HepG2 (cell line): ENCODE measurements at regions not wholly inside any gene's neighbourhood (a gene's known extent, or its start where the extent isn't known, plus 50 kb on each side); places are given as distances from the start of the nearest gene placed in this dataset.

Experiments
- ATAC-seq: fragments of 200-7000 bp; cut with Tn5 transposase; 3 replicates; pipeline ENCODE4 v1.9.1; 2020; ENCODE audit warnings: mild to moderate bottlenecking, moderate library complexity
- BruUV-seq: library from RNA; stranded (reverse); fragments of 400-500 nt; replicated peaks from 2 replicates; lab custom pipeline; 2021; lab: Mats Ljungman, UMichigan
- CTCF ChIA-PET: fragments of 300-600 bp; formaldehyde crosslinking; extraction: SDS; loops from one replicate; lab custom pipeline; 2021; ENCODE audit warnings: low total read pairs, inconsistent platforms, low intra/inter-chr PET ratio; lab: Yijun Ruan, JAX
- POLR2A ChIA-PET: fragments of 350-600 bp; sonication (Branson Sonifier 250); formaldehyde crosslinking; loops from one replicate; lab custom pipeline; 2020; ENCODE audit warnings: antibody characterized with exemption, inconsistent platforms; lab: Yijun Ruan, JAX
- DNase-seq: peaks from one replicate; pipeline ENCODE4 v3.0.0-alpha.2; 2015; ENCODE audit warnings: low spot score
- FAIRE-seq: peaks from 3 replicates; lab custom pipeline; 2011; peaks lifted over from hg19 to GRCh38; lab: Jason Lieb, UNC
- H2AFZ ChIP-seq: one replicate; pipeline ENCODE4 v1.6.1; 2011; ENCODE audit warnings: low read length, inconsistent platforms
- H3K27ac ChIP-seq: fragments of 300-600 bp; 3 replicates; pipeline ENCODE4 v1.8.0; 2011; ENCODE audit warnings: mixed run types, mild to moderate bottlenecking, mixed read lengths, low read length, inconsistent platforms; ENCODE audit not compliant: insufficient read depth; ENCODE audit errors: extremely low read length
- H3K27me3 ChIP-seq, 2 experiments: fragments of 200-600 bp in 1 of 2; 2 replicates in 1 of 2; 3 replicates in 1 of 2; pipeline versions ENCODE4 v1.6.0 to v1.8.0; 2011; ENCODE audit warnings: low read length in 2 of 2, mild to moderate bottlenecking in 2 of 2, moderate library complexity in 2 of 2, inconsistent platforms in 1 of 2; ENCODE audit not compliant: insufficient read depth in 2 of 2, control insufficient read depth in 1 of 2
- H3K36me3 ChIP-seq, 2 experiments: fragments of 200-600 bp in 1 of 2; replicated peaks in 1 of 2; 2 replicates in 1 of 2; 3 replicates in 1 of 2; pipeline versions ENCODE4 v1.5.1 to v1.8.0; 2011; ENCODE audit warnings: low read length in 2 of 2, inconsistent platforms in 1 of 2; ENCODE audit not compliant: insufficient read depth in 2 of 2, control insufficient read depth in 1 of 2
- H3K4me1 ChIP-seq: 2 replicates; pipeline ENCODE4 v1.5.1; 2012; ENCODE audit warnings: low read length, inconsistent platforms; ENCODE audit not compliant: insufficient read depth
- H3K4me2 ChIP-seq: 2 replicates; pipeline ENCODE4 v1.6.0; 2011; ENCODE audit warnings: low read depth, low read length, inconsistent platforms
- H3K4me3 ChIP-seq, 3 experiments: fragments of 200-600 bp in 1 of 3; sonication (generic), shearing (Covaris generic) in 1 of 3; replicated peaks in 1 of 3; 2 replicates each; pipeline ENCODE4 v1.5.1; 2011 to 2016; ENCODE audit warnings: low read length in 3 of 3, inconsistent platforms in 2 of 3, low read depth in 2 of 3, mild to moderate bottlenecking in 2 of 3, control low read depth in 1 of 3, mixed read lengths in 1 of 3; ENCODE audit not compliant: insufficient read depth in 1 of 3
- H3K79me2 ChIP-seq: one replicate; pipeline ENCODE4 v1.6.1; 2011; ENCODE audit warnings: low read length, inconsistent platforms; ENCODE audit not compliant: insufficient read depth
- H3K9ac ChIP-seq: 2 replicates; pipeline ENCODE4 v1.6.0; 2011; ENCODE audit warnings: mild to moderate bottlenecking, low read depth, low read length, inconsistent platforms; ENCODE audit not compliant: insufficient read depth
- H3K9me3 ChIP-seq: 2 replicates; pipeline ENCODE4 v1.5.1; 2012; ENCODE audit warnings: mild to moderate bottlenecking, low read length
- H4K20me1 ChIP-seq: 2 replicates; pipeline ENCODE4 v1.6.0; 2011; ENCODE audit warnings: inconsistent platforms, mild to moderate bottlenecking, low read length, moderate library complexity; ENCODE audit not compliant: insufficient read depth
- BRD4 ChIP-seq: sonication (generic); formaldehyde crosslinking; IDR thresholded peaks from 2 replicates; pipeline ENCODE4 v1.4.0; 2020; ENCODE audit warnings: missing genetic modification reagents
- HMG20B ChIP-seq: conservative IDR thresholded peaks from 2 replicates; pipeline ENCODE4 v1.6.1; 2016; ENCODE audit warnings: missing genetic modification reagents, missing compliant biosample characterization
- KAT8 ChIP-seq: IDR thresholded peaks from 2 replicates; pipeline ENCODE4 v1.6.1; 2016; ENCODE audit warnings: missing genetic modification reagents, missing compliant biosample characterization
- POGZ ChIP-seq: sonication (generic); formaldehyde crosslinking; IDR thresholded peaks from 2 replicates; pipeline ENCODE4 v1.4.0; 2020; ENCODE audit warnings: mild to moderate bottlenecking, missing genetic modification reagents
- REXO4 ChIP-seq: sonication (generic); formaldehyde crosslinking; IDR thresholded peaks from 2 replicates; pipeline ENCODE4 v1.8.0; 2022; ENCODE audit warnings: missing genetic modification reagents, mild to moderate bottlenecking, borderline replicate concordance
- RNF2 ChIP-seq: fragments of 450-650 bp; conservative IDR thresholded peaks from 2 replicates; pipeline ENCODE4 v1.6.1; 2016; ENCODE audit warnings: low read depth
- SSRP1 ChIP-seq: IDR thresholded peaks from 2 replicates; pipeline ENCODE4 v1.6.1; 2016; ENCODE audit warnings: control low read depth
- STAG1 ChIP-seq: sonication (generic); formaldehyde crosslinking; IDR thresholded peaks from 2 replicates; pipeline ENCODE4 v1.4.0; 2020; ENCODE audit warnings: missing genetic modification reagents
- TFDP2 ChIP-seq: sonication (generic); formaldehyde crosslinking; IDR thresholded peaks from 2 replicates; pipeline ENCODE4 v1.4.0; 2020; ENCODE audit warnings: missing genetic modification reagents
- TRAFD1 ChIP-seq: sonication (generic); formaldehyde crosslinking; IDR thresholded peaks from 2 replicates; pipeline ENCODE4 v1.5.1; 2020; ENCODE audit warnings: missing genetic modification reagents, mild to moderate bottlenecking, borderline replicate concordance
- ZNF790 ChIP-seq: sonication (generic); formaldehyde crosslinking; IDR thresholded peaks from 2 replicates; pipeline ENCODE4 v1.8.0; 2022; ENCODE audit warnings: missing genetic modification reagents, mild to moderate bottlenecking, borderline replicate concordance
- ZSCAN22 ChIP-seq: sonication (generic); formaldehyde crosslinking; IDR thresholded peaks from 2 replicates; pipeline ENCODE4 v1.4.0; 2020; ENCODE audit warnings: mild to moderate bottlenecking, missing genetic modification reagents
- WGBS: methylation state at CpG from one replicate; pipeline ENCODE4 v1.1.6; 2017; ENCODE audit warnings: low lambda C conversion rate; 5-methylcytosine and 5-hydroxymethylcytosine counted together
- in situ Hi-C: cut with HindIII; loops from 2 replicates; pipeline ENCODE4 v1.10.0; 2017; ENCODE audit warnings: low pct_unique_long_range_greater_than_20kb; ENCODE audit not compliant: extremely low pct_ligation_motif_present
- intact Hi-C: fragments of 100-400 bp; cut with micrococcal nuclease; formaldehyde crosslinking; loops from one replicate; pipeline ENCODE4 v1.10.0; 2022; ENCODE audit not compliant: unreplicated experiment
- TF ChIP-seq, protein P1 (sequence below): sonication (generic); formaldehyde crosslinking; IDR thresholded peaks from 2 replicates; pipeline ENCODE4 v1.5.0; 2020; ENCODE audit warnings: mild to moderate bottlenecking, missing genetic modification reagents, borderline replicate concordance

- TF ChIP-seq RNF2, result no peak
- TF ChIP-seq HMG20B (CRISPR knock-in tag), result no peak
- TF ChIP-seq TFDP2 (CRISPR knock-in tag), result no peak
Observed at GRCh38 chr4:26196567-26196966, 124.2 kb upstream of the RBPJ start (continued).

GRCh38 chr4:26197018-26197779 is 123.6 kb upstream of the RBPJ start:
- no peak for FAIRE-seq
- H3K27me3 ChIP-seq, result peaks cover 2 to 4% of the 10 kb centered on the region in 2 experiments; a peak in 1 of 5 replicates
- H3K9ac ChIP-seq, result no peak overlapping the region
- no peaks in the 10 kb centered on the region for H3K79me2 ChIP-seq
- no peaks in the 10 kb centered on the region for H3K9me3 ChIP-seq
- H3K4me2 ChIP-seq, result no peak overlapping the region
- H3K27ac ChIP-seq, result no peak overlapping the region
- ChIA-PET CTCF (no interaction called here), POLR2A (no interaction called here)
- intact Hi-C loops (no loop called here), in situ Hi-C loops (no loop called here)
- no peak for ATAC-seq
- no TSS peak for BruUV-seq
- no peaks in the 10 kb centered on the region for H3K4me1 ChIP-seq
- no peak for DNase-seq
- WGBS, result 17% methylated on average over 9 of the region's 9 CpGs
- H3K36me3 ChIP-seq, result no peaks in the 10 kb centered on the region
- H4K20me1 ChIP-seq, result no peaks in the 10 kb centered on the region
- no peak overlapping the region for H2AFZ ChIP-seq
- no peak overlapping the region for H3K4me3 ChIP-seq
- no peak for TF ChIP-seq ZNF790 (CRISPR knock-in tag)
- no peak for TF ChIP-seq ZSCAN22
- no peak for TF ChIP-seq TRAFD1 (CRISPR knock-in tag)
- TF ChIP-seq POGZ (CRISPR knock-in tag), result no peak
- TF ChIP-seq SSRP1, result no peak
- TF ChIP-seq BRD4, result no peak
- TF ChIP-seq, protein P1, sequence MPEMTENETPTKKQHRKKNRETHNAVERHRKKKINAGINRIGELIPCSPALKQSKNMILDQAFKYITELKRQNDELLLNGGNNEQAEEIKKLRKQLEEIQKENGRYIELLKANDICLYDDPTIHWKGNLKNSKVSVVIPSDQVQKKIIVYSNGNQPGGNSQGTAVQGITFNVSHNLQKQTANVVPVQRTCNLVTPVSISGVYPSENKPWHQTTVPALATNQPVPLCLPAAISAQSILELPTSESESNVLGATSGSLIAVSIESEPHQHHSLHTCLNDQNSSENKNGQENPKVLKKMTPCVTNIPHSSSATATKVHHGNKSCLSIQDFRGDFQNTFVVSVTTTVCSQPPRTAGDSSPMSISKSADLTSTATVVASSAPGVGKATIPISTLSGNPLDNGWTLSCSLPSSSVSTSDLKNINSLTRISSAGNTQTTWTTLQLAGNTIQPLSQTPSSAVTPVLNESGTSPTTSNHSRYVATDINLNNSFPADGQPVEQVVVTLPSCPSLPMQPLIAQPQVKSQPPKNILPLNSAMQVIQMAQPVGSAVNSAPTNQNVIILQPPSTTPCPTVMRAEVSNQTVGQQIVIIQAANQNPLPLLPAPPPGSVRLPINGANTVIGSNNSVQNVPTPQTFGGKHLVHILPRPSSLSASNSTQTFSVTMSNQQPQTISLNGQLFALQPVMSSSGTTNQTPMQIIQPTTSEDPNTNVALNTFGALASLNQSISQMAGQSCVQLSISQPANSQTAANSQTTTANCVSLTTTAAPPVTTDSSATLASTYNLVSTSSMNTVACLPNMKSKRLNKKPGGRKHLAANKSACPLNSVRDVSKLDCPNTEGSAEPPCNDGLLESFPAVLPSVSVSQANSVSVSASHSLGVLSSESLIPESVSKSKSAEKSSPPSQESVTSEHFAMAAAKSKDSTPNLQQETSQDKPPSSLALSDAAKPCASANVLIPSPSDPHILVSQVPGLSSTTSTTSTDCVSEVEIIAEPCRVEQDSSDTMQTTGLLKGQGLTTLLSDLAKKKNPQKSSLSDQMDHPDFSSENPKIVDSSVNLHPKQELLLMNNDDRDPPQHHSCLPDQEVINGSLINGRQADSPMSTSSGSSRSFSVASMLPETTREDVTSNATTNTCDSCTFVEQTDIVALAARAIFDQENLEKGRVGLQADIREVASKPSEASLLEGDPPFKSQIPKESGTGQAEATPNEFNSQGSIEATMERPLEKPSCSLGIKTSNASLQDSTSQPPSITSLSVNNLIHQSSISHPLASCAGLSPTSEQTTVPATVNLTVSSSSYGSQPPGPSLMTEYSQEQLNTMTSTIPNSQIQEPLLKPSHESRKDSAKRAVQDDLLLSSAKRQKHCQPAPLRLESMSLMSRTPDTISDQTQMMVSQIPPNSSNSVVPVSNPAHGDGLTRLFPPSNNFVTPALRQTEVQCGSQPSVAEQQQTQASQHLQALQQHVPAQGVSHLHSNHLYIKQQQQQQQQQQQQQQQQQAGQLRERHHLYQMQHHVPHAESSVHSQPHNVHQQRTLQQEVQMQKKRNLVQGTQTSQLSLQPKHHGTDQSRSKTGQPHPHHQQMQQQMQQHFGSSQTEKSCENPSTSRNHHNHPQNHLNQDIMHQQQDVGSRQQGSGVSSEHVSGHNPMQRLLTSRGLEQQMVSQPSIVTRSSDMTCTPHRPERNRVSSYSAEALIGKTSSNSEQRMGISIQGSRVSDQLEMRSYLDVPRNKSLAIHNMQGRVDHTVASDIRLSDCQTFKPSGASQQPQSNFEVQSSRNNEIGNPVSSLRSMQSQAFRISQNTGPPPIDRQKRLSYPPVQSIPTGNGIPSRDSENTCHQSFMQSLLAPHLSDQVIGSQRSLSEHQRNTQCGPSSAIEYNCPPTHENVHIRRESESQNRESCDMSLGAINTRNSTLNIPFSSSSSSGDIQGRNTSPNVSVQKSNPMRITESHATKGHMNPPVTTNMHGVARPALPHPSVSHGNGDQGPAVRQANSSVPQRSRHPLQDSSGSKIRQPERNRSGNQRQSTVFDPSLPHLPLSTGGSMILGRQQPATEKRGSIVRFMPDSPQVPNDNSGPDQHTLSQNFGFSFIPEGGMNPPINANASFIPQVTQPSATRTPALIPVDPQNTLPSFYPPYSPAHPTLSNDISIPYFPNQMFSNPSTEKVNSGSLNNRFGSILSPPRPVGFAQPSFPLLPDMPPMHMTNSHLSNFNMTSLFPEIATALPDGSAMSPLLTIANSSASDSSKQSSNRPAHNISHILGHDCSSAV, result no peak
- no peak for TF ChIP-seq KAT8
- TF ChIP-seq REXO4 (CRISPR knock-in tag), result no peak
- no peak for TF ChIP-seq STAG1 (CRISPR knock-in tag)
